Lower lobe of right lung (tissue), 2 donors: ENCODE measurements at regions not wholly inside any gene's neighbourhood (a gene's known extent, or its start where the extent isn't known, plus 50 kb on each side); places are given as distances from the start of the nearest gene placed in this dataset.

Experiments
- ATAC-seq, 2 donors: fragments of 200-7000 bp; cut with Tn5 transposase; one replicate each; pipeline ENCODE4 v1.9.1; 2020 to 2022; ENCODE audit warnings: mild to moderate bottlenecking in 2 of 2, moderate library complexity in 2 of 2
- DNase-seq: peaks from one replicate; pipeline ENCODE4 v3.0.0-alpha.2; 2020
- H3K27ac ChIP-seq: fragments of 200-600 bp; one replicate; pipeline ENCODE4 v1.8.0; 2022
- H3K27me3 ChIP-seq: fragments of 200-600 bp; one replicate; pipeline ENCODE4 v1.8.0; 2022; ENCODE audit warnings: low read depth
- H3K36me3 ChIP-seq: fragments of 200-600 bp; one replicate; pipeline ENCODE4 v1.8.0; 2022; ENCODE audit warnings: mild to moderate bottlenecking
- H3K4me1 ChIP-seq: fragments of 200-600 bp; one replicate; pipeline ENCODE4 v1.8.0; 2022
- H3K4me3 ChIP-seq: fragments of 200-600 bp; one replicate; pipeline ENCODE4 v1.8.0; 2022; ENCODE audit warnings: mild to moderate bottlenecking
- H3K9me3 ChIP-seq: fragments of 200-600 bp; one replicate; pipeline ENCODE4 v1.8.0; 2022
- intact Hi-C: fragments of 100-400 bp; cut with DNase I; formaldehyde crosslinking; loops from one replicate; pipeline ENCODE4 v1.11.0; 2022
- TF ChIP-seq, protein P1 (sequence below): fragments of 200-600 bp; IDR thresholded peaks from one replicate; pipeline ENCODE4 v1.8.0; 2022; ENCODE audit warnings: antibody characterized with exemption, mild to moderate bottlenecking
- donor health status: DM: no; HTN: yes; CAD: no; lungs with severe emphysema.

DNA sequence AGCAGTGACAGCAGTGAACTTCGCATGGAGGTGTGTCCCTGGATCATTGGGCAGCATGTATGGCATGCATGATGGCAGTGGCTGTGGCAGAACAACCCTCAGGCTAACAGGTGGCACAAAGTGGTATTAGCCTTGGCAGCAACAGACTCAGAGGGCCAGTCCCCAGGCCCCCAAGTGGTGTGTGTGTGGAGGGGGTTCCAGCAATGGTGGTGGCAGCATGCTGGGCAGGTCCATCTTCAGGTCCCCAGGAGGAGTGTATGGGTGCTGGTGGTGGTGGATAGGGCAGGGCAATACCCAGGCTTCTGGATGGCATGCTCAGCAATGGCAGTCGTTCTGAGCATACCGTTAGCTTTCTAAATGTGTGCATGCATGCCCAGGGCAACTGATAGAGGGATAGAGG lies 923.7 kb downstream of the PDHA2 start:
- peak in 1 of 2 donors; percentile 11 for ATAC-seq
- Histone ChIP-seq H3K27me3 (no peaks in the 10 kb centered on the region), H3K27ac (no peak overlapping the region), H3K36me3 (no peaks in the 10 kb centered on the region), H3K4me3 (no peak overlapping the region), H3K4me1 (no peaks in the 10 kb centered on the region), H3K9me3 (no peaks in the 10 kb centered on the region)
- TF ChIP-seq, protein P1, sequence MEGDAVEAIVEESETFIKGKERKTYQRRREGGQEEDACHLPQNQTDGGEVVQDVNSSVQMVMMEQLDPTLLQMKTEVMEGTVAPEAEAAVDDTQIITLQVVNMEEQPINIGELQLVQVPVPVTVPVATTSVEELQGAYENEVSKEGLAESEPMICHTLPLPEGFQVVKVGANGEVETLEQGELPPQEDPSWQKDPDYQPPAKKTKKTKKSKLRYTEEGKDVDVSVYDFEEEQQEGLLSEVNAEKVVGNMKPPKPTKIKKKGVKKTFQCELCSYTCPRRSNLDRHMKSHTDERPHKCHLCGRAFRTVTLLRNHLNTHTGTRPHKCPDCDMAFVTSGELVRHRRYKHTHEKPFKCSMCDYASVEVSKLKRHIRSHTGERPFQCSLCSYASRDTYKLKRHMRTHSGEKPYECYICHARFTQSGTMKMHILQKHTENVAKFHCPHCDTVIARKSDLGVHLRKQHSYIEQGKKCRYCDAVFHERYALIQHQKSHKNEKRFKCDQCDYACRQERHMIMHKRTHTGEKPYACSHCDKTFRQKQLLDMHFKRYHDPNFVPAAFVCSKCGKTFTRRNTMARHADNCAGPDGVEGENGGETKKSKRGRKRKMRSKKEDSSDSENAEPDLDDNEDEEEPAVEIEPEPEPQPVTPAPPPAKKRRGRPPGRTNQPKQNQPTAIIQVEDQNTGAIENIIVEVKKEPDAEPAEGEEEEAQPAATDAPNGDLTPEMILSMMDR = no peak
- intact Hi-C loops = no loop called here
- no peak for DNase-seq

DNA sequence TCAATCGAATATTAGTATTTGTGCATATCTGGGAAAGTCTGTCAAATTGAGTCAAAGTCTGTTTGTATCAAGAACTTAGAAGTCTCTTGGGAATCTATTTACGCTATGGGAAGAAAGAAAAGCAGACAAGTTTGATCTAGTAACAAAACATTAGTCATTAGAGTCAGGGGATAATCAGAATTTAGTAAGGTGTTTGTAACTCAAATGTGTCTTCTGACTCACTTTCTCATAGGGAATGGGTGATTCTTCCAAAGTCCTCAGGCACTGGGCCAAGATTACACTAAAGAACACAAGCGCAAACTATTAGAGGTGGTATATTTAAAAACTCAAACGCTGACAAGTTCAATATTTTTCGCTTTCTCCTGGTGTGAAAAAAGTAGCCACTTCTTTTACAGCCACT lies 926.5 kb downstream of the PDHA2 start:
- no peaks in the 10 kb centered on the region for H3K27me3 ChIP-seq
- no peak overlapping the region for H3K4me3 ChIP-seq
- H3K9me3 ChIP-seq = no peaks in the 10 kb centered on the region
- H3K27ac ChIP-seq = no peak overlapping the region
- no peaks in the 10 kb centered on the region for H3K36me3 ChIP-seq
- TF ChIP-seq, protein P1 = no peak
- no peaks in the 10 kb centered on the region for H3K4me1 ChIP-seq
- no peak for DNase-seq
- intact Hi-C loops = no loop called here
- no peak for ATAC-seq

DNA sequence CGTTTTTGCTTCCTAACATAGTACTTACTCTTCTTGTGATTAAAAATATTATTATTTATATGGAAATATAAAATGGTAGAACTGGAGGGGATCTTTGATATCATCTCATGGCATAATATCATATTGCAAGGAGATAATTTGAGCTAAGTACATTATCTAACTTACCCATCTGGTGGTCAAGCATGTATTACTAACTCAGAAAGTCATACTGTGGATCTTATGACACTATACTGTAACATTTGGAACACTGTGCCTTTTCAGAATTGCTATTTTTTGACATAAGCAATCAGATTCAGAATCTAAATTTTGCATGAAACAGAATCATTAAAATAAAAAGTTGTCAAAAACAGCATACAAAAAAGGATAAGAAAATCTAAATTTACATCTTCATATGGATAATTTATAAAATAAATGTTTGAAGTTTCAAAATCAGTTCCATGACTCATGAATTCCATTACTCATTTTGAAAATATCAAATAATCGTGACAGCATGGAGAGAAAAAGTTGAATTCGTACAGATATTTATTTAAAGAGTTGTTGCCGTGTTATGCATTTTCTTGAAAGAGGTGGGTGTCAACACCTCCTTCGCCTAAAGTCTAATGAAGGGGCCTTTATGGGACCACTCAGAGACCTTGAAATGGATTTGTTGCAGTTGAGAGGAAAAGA lies 928.1 kb downstream of the PDHA2 start:
- H3K27me3 ChIP-seq = no peaks in the 10 kb centered on the region
- TF ChIP-seq, protein P1 = no peak

DNA sequence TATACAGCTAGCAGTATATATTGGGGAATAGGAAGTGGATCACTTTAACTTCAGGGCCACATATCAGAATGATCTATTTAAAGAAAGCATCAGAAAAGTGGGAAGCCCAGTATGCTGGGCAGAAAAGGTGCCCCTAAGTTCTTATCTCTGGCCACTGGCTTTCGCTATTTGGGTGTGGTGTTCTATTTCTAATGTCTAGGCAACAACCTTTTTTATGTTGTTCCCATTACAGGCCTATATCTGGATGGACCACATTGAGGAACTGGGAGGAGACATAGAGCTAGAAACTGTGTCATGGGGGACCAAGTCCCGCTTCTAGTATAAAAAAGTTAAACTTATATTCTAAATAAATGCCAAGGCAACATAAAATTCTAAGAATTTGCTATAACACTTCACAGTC lies 935.6 kb downstream of the PDHA2 start:
- no peak overlapping the region for H3K27ac ChIP-seq
- no peaks in the 10 kb centered on the region for H3K4me1 ChIP-seq
- no peak overlapping the region for H3K4me3 ChIP-seq
- intact Hi-C loops = no loop called here
- no peaks in the 10 kb centered on the region for H3K9me3 ChIP-seq
- DNase-seq (no peak), ATAC-seq (no peak)
- H3K36me3 ChIP-seq = no peaks in the 10 kb centered on the region
- TF ChIP-seq, protein P1 = no peak
- no peaks in the 10 kb centered on the region for H3K27me3 ChIP-seq

More for the DNA sequence above, 928.1 kb downstream of the PDHA2 start:
- intact Hi-C loops = no loop called here
- Histone ChIP-seq H3K27ac (no peak overlapping the region), H3K4me1 (no peaks in the 10 kb centered on the region), H3K9me3 (no peaks in the 10 kb centered on the region), H3K4me3 (no peak overlapping the region), H3K36me3 (no peaks in the 10 kb centered on the region)
- no peak for ATAC-seq
- no peak for DNase-seq

DNA sequence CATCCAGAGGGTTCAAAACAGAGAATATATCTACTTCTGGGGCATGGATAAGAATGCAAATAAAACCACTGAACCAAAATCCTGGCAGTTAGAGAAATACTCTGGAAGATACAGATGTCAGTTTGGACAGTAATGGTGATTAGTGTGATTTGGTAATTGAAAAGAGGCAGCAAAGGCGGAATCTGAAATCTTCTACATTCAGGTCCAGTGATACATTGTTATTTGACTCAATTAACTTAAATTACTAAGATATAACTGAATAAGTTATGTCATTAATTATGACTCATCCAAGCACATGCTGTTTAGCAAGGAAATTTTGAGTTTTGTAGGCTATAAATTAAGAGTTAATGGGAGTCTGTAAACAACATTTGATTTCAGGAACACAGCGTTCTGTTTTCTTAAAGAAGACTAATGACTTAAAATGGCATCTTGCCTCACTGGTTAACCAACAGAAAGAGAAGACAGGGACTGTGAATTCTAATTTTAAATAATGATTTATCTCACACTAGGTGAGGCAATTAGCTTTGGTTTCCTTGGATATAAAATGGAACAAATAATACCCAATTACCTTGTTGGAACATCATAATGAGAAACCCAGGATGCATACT lies 937.1 kb downstream of the PDHA2 start:
- DNase-seq (no peak), ATAC-seq (no peak)
- H3K4me1 ChIP-seq = no peaks in the 10 kb centered on the region
- TF ChIP-seq, protein P1 = no peak
- intact Hi-C loops = no loop called here
- H3K27me3 ChIP-seq = no peaks in the 10 kb centered on the region
- no peaks in the 10 kb centered on the region for H3K9me3 ChIP-seq
- H3K4me3 ChIP-seq = no peak overlapping the region
- no peaks in the 10 kb centered on the region for H3K36me3 ChIP-seq
- no peak overlapping the region for H3K27ac ChIP-seq
